ENCODE measurements at regions not wholly inside any gene's neighbourhood (a gene's known extent, or its start where the extent isn't known, plus 50 kb on each side); places are given as distances from the start of the nearest gene placed in this dataset.

DNA sequence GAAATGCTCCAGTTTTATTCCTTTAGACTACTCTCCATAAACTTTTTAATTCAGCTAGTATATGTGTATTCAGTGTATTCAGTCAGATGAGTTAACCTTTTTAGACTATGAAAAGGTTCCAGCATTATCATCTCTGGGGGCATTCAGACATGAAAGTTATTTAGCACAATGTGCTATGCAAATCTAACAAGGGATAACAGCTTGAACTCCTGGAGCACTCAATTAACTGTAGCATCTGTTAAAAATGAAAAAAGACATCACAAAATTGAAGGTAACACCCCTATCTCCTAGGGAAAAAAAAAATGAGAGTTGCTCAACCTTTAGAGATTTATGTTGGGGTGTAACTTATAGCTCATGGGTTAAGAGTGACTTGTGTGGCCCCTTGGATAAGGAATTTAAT lies 211.5 kb downstream of the PHLDA1 start:
- intact Hi-C loops (cut with DNase I), result loop anchor here in 1 of 10 donors (10.0 kb wide), 1 partner anchor 215 kb away; the partner anchor contains the start of gene PHLDA1
- Histone ChIP-seq H3K9me3 (no peaks in the 10 kb centered on the region), H3K4me3 (no peak overlapping the region), H3K27ac (peak overlapping the region in 1 of 12 donors; percentile 30), H3K36me3 (no peaks in the 10 kb centered on the region), H3K27me3 (no peaks in the 10 kb centered on the region), H3K4me1 (peaks cover 0 to 15% (median 7%) of the 10 kb centered on the region in 12 donors)
- ATAC-seq, result no peak
- TF ChIP-seq CTCF (IDR thresholded peaks at IDR 0.05) (no peak), POLR2A (IDR thresholded peaks at IDR 0.05) (no peak)
- DNase-seq, result no peak

GRCh38 chr12:75819512-75819911 lies 212.1 kb downstream of the PHLDA1 start:
- no peaks in the 10 kb centered on the region for H3K36me3 ChIP-seq
- H3K4me1 ChIP-seq, result peaks cover 0 to 21% (median 12%) of the 10 kb centered on the region in 12 donors
- DNase-seq, result no peak
- no peak for ATAC-seq
- 89 to 95% (median 90%) methylated on average over 5 of the region's 5 CpGs for WGBS, 4 donors
- intact Hi-C loops (cut with DNase I), result loop anchor here in 5 of 10 donors (5.0 to 10.0 kb wide), 4 partner anchors 185 to 218 kb away; partner anchors contain the start of gene PHLDA1 (in 4 of the 5)
- no peak for TF ChIP-seq POLR2A (IDR thresholded peaks at IDR 0.05)
- no peak for TF ChIP-seq CTCF (IDR thresholded peaks at IDR 0.05)
- H3K4me3 ChIP-seq, result no peak overlapping the region
- H3K27me3 ChIP-seq, result no peaks in the 10 kb centered on the region
- no peak overlapping the region for H3K27ac ChIP-seq
- H3K9me3 ChIP-seq, result no peaks in the 10 kb centered on the region

DNA sequence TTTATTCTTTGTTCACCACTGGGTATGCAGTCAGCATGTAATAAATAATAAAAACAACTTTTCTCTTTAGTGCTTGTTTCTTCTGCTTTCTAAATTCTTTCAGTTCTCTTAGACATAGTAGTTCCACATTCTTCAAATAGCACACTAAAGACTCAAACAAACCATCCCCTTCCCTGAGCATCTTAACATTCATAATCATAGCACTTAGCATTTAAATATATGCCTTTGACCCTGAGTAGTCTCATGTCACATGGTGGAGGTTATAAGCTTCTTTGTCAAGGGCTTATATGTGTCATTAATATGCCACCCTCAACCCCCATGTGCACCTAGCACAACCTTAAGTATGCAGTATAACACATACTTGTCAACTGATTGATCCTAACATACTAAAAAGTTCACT lies 212.7 kb downstream of the PHLDA1 start:
- TF ChIP-seq CTCF (IDR thresholded peaks at IDR 0.05) (no peak), POLR2A (IDR thresholded peaks at IDR 0.05) (no peak)
- intact Hi-C loops (cut with DNase I), result loop anchor here in 5 of 10 donors (5.0 to 10.0 kb wide), 4 partner anchors 184 to 218 kb away; partner anchors contain the start of gene PHLDA1 (in 4 of the 5)

GRCh38 chr12:75816897-75817296 lies 214.7 kb downstream of the PHLDA1 start:
- TF ChIP-seq CTCF (IDR thresholded peaks at IDR 0.05) (peak in 2 of 12 donors; percentile 16 to 20), POLR2A (IDR thresholded peaks at IDR 0.05) (no peak)
- Histone ChIP-seq H3K4me1 (peaks cover 0 to 25% (median 12%) of the 10 kb centered on the region in 12 donors), H3K27ac (no peak overlapping the region), H3K36me3 (no peaks in the 10 kb centered on the region), H3K27me3 (no peaks in the 10 kb centered on the region), H3K4me3 (no peak overlapping the region), H3K9me3 (no peaks in the 10 kb centered on the region)
- 1 to 11% (median 4%) methylated on average over 1 of the region's 1 CpG for whole genome bisulfite sequencing, 4 donors
- DNase-seq (no peak), ATAC-seq (no peak)
- intact Hi-C loops (cut with DNase I), result loop anchor here in 5 of 10 donors (5.0 to 10.0 kb wide), 4 partner anchors 182 to 220 kb away; partner anchors contain the start of gene PHLDA1 (in 4 of the 5)

More for the DNA sequence above, 212.7 kb downstream of the PHLDA1 start:
- Histone ChIP-seq H3K36me3 (no peaks in the 10 kb centered on the region), H3K27ac (no peak overlapping the region), H3K4me1 (peaks cover 0 to 21% (median 12%) of the 10 kb centered on the region in 12 donors), H3K9me3 (no peaks in the 10 kb centered on the region), H3K4me3 (no peak overlapping the region), H3K27me3 (no peaks in the 10 kb centered on the region)
- DNase-seq (no peak), ATAC-seq (no peak)

All from heart left ventricle (tissue), 16 donors.